ENCODE measurements at regions not wholly inside any gene's neighbourhood (a gene's known extent, or its start where the extent isn't known, plus 50 kb on each side); places are given as distances from the start of the nearest gene placed in this dataset.
A peak's percentile ranks its signal among the peaks of the same experiment; 100 is the strongest.

GRCh38 chr2:14182227-14182946, 450.1 kb upstream of the LRATD1 start:
- no peak for ATAC-seq (replicated peaks in 6 of 8)
- Histone ChIP-seq H3K27ac (no peak overlapping the region), H3K4me1 (replicated peaks in 1 of 2) (no peaks in the 10 kb centered on the region), H3K4me3 (no peak overlapping the region)
- in situ Hi-C loops (cut with MboI; ENCODE audit: low pct_unique_long_range_greater_than_20kb in 2 of 9, low sequenced_read_pairs in 9 of 9, unreplicated experiment in 9 of 9) = no loop called here
- 80 to 100% (median 89%) methylated on average over 1 to 13 of the region's 16 CpGs; no CpG with 5 or more reads in 7 of the 10 experiments for WGBS, 10 experiments

GRCh38 chr2:14185906-14186305, 446.6 kb upstream of the LRATD1 start:
- Histone ChIP-seq H3K27ac (no peak overlapping the region), H3K4me3 (no peak overlapping the region), H3K4me1 (replicated peaks in 1 of 2) (peaks cover 0 to 9% of the 10 kb centered on the region in 2 donors)
- 0 to 100% (median 64%) methylated on average over 1 to 2 of the region's 2 CpGs; no CpG with 5 or more reads in 2 of the 10 experiments for WGBS, 10 experiments
- in situ Hi-C loops (cut with MboI; ENCODE audit: low pct_unique_long_range_greater_than_20kb in 2 of 9, low sequenced_read_pairs in 9 of 9, unreplicated experiment in 9 of 9) = no loop called here
- ATAC-seq (replicated peaks in 6 of 8) = peak in 2 of 8 experiments; percentile 62 to 71

DNA sequence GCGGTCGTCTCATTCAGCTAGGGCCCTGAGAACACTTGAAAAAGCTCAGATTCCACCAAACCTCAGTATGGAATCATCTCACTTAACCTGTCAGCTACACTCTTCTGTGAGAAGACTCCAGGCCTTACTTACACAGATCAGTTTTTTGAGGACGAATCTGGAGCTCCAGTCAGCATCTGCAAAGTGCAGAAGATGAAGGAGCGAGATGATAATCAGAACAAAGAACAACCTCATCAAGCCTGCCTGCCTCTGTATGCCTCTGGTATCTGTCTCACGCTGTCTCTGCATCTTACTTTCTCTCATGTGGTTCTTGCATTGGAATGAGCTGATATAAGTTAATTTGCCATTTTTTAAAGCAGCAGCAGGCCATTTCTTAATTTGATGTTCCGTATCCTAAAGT, 444.1 kb upstream of the LRATD1 start:
- in situ Hi-C loops (cut with MboI; ENCODE audit: low pct_unique_long_range_greater_than_20kb in 2 of 9, low sequenced_read_pairs in 9 of 9, unreplicated experiment in 9 of 9) = no loop called here
- Histone ChIP-seq H3K4me3 (no peak overlapping the region), H3K4me1 (replicated peaks in 1 of 2) (peaks cover 0 to 9% of the 10 kb centered on the region in 2 donors), H3K27ac (no peak overlapping the region)
- no peak for ATAC-seq (replicated peaks in 6 of 8)
- 8 to 100% (median 70%) methylated on average over 1 to 6 of the region's 6 CpGs for WGBS, 10 experiments

GRCh38 chr2:14189929-14190328, 442.6 kb upstream of the LRATD1 start:
- H3K27ac ChIP-seq = no peak overlapping the region
- ATAC-seq (replicated peaks in 6 of 8) = no peak
- WGBS, 10 experiments = 0 to 83% (median 53%) methylated on average over 1 to 2 of the region's 2 CpGs; no CpG with 5 or more reads in 3 of the 10 experiments
- peaks cover 0 to 9% of the 10 kb centered on the region in 2 donors for H3K4me1 ChIP-seq (replicated peaks in 1 of 2)
- H3K4me3 ChIP-seq = no peak overlapping the region
- in situ Hi-C loops (cut with MboI; ENCODE audit: low pct_unique_long_range_greater_than_20kb in 2 of 9, low sequenced_read_pairs in 9 of 9, unreplicated experiment in 9 of 9) = no loop called here

- Histone ChIP-seq H3K27ac (no peak overlapping the region), H3K4me1 (replicated peaks in 1 of 2) (peaks cover 0 to 5% of the 10 kb centered on the region in 2 donors), H3K4me3 (no peak overlapping the region)
- in situ Hi-C loops (cut with MboI; ENCODE audit: low pct_unique_long_range_greater_than_20kb in 2 of 9, low sequenced_read_pairs in 9 of 9, unreplicated experiment in 9 of 9) = no loop called here
- WGBS, 10 experiments = 0 to 100% (median 97%) methylated on average over 1 of the region's 1 CpG; no CpG with 5 or more reads in 4 of the 10 experiments
- no peak for ATAC-seq (replicated peaks in 6 of 8)
These were observed 438.3 kb upstream of the LRATD1 start for GRCh38 chr2:14194233-14194632.

DNA sequence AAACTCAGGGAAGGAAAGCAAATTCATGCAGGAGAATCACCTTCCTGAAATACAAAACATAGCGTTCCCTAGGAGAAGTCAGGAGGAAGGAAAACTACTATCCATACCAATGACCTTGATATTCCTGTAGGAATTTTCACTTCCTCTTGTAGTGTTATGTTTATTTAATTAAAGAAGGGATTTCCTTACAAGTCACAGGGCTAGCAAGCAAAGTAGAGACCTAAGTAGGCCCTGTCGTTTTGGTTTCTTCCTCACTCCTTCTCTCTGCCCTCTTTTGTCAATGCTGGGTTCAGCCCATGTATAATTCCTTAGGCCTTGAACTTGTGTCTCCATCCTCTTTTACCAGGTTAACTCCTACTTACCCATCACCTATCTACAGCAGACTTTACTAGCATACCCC, 435.2 kb upstream of the LRATD1 start:
- Histone ChIP-seq H3K4me1 (replicated peaks in 1 of 2) (no peaks in the 10 kb centered on the region), H3K27ac (no peak overlapping the region), H3K4me3 (no peak overlapping the region)
- ATAC-seq (replicated peaks in 6 of 8) = no peak
- 0 to 100% (median 35%) methylated on average over 1 to 2 of the region's 2 CpGs; no CpG with 5 or more reads in 2 of the 10 experiments for WGBS, 10 experiments
- in situ Hi-C loops (cut with MboI; ENCODE audit: low pct_unique_long_range_greater_than_20kb in 2 of 9, low sequenced_read_pairs in 9 of 9, unreplicated experiment in 9 of 9) = no loop called here

DNA sequence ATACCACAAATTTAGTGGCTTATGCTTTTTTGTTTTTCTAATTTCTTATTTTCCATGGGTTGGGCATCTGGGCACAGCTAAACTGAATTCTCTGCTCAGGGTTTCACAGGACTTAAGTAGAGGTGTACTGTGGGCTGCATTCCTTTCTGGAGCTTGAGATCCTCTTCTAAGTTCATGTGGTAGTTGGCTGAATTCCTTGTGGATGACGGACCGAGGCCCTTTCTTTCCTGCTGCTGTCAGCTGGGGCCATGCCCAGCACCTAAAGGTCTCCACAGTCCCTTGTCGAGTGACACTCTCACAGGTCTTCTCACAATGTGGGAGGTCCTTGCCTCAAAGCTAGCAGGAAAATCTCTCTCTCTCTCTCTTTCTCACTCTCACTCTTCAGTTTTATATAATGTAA, 433.5 kb upstream of the LRATD1 start:
- no peak for ATAC-seq (replicated peaks in 6 of 8)
- Histone ChIP-seq H3K4me3 (no peak overlapping the region), H3K4me1 (replicated peaks in 1 of 2) (no peaks in the 10 kb centered on the region), H3K27ac (no peak overlapping the region)
- in situ Hi-C loops (cut with MboI; ENCODE audit: low pct_unique_long_range_greater_than_20kb in 2 of 9, low sequenced_read_pairs in 9 of 9, unreplicated experiment in 9 of 9) = no loop called here
- WGBS, 10 experiments = 0 to 80% (median 46%) methylated on average over 1 to 3 of the region's 3 CpGs; no CpG with 5 or more reads in 1 of the 10 experiments

- Histone ChIP-seq H3K4me1 (replicated peaks in 1 of 2) (peaks cover 3 to 12% of the 10 kb centered on the region in 2 donors), H3K4me3 (no peak overlapping the region), H3K27ac (no peak overlapping the region)
- WGBS, 10 experiments = 0 to 100% (median 60%) methylated on average over 1 to 3 of the region's 3 CpGs
- in situ Hi-C loops (cut with MboI; ENCODE audit: low pct_unique_long_range_greater_than_20kb in 2 of 9, low sequenced_read_pairs in 9 of 9, unreplicated experiment in 9 of 9) = no loop called here
- no peak for ATAC-seq (replicated peaks in 6 of 8)
These were observed 413.2 kb upstream of the LRATD1 start for GRCh38 chr2:14219306-14219705.

GRCh38 chr2:14220101-14220500, 412.4 kb upstream of the LRATD1 start:
- 0 to 100% (median 29%) methylated on average over 1 of the region's 1 CpG; no CpG with 5 or more reads in 3 of the 10 experiments for WGBS, 10 experiments
- in situ Hi-C loops (cut with MboI; ENCODE audit: low pct_unique_long_range_greater_than_20kb in 2 of 9, low sequenced_read_pairs in 9 of 9, unreplicated experiment in 9 of 9) = no loop called here

DNA sequence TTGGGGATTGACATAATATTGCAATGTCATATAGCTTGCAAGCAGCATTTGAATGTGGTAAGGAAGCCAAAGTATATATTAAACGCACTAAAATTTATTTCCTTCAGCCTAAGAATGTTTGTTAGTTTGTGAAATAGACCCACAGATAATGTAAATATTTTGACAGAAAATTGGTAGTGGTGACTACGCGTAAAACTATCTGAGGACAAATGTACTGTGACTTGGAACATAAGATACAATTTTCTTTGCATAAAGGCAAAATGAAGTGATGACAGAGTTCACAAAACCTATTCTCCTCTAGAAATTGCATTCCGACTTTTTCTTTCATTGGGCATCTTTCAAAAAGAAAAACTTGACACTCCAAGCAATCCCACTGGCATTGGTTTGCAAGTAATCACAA, 411.1 kb upstream of the LRATD1 start:
- peaks cover 3 to 12% of the 10 kb centered on the region in 2 donors for H3K4me1 ChIP-seq (replicated peaks in 1 of 2)
- H3K4me3 ChIP-seq = no peak overlapping the region
- in situ Hi-C loops (cut with MboI; ENCODE audit: low pct_unique_long_range_greater_than_20kb in 2 of 9, low sequenced_read_pairs in 9 of 9, unreplicated experiment in 9 of 9) = no loop called here
- WGBS, 10 experiments = 20 to 77% (median 55%) methylated on average over 2 to 4 of the region's 4 CpGs; no CpG with 5 or more reads in 1 of the 10 experiments
- ATAC-seq (replicated peaks in 6 of 8) = no peak
- no peak overlapping the region for H3K27ac ChIP-seq

More at GRCh38 chr2:14220101-14220500, 412.4 kb upstream of the LRATD1 start:
- no peak for ATAC-seq (replicated peaks in 6 of 8)
- H3K27ac ChIP-seq = no peak overlapping the region
- no peak overlapping the region for H3K4me3 ChIP-seq
- H3K4me1 ChIP-seq (replicated peaks in 1 of 2) = peaks cover 3 to 12% of the 10 kb centered on the region in 2 donors

DNA sequence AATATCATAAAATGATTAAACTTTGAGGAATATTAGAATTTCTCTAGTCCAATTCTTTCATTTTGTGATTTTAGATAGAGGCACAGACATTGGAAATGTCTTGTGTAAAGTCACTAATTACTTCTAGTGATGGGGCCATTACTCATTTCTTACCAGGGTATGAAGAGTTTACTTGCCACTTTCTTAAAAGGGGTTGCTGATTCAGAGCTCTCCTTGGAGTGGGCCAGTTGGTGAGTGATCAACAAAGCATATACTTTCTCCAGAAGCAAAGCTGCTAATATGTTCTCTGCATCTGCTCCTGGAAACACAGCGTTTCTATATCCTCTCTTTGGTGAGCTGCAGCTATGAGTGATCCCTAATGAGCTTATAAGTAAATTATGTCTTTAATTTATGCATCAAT, 408.9 kb upstream of the LRATD1 start:
- 0 to 88% (median 50%) methylated on average over 1 of the region's 1 CpG; no CpG with 5 or more reads in 3 of the 10 experiments for WGBS, 10 experiments
- Histone ChIP-seq H3K27ac (no peak overlapping the region), H3K4me3 (no peak overlapping the region), H3K4me1 (replicated peaks in 1 of 2) (peaks cover 3 to 11% of the 10 kb centered on the region in 2 donors)
- no peak for ATAC-seq (replicated peaks in 6 of 8)
- in situ Hi-C loops (cut with MboI; ENCODE audit: low pct_unique_long_range_greater_than_20kb in 2 of 9, low sequenced_read_pairs in 9 of 9, unreplicated experiment in 9 of 9) = no loop called here

DNA sequence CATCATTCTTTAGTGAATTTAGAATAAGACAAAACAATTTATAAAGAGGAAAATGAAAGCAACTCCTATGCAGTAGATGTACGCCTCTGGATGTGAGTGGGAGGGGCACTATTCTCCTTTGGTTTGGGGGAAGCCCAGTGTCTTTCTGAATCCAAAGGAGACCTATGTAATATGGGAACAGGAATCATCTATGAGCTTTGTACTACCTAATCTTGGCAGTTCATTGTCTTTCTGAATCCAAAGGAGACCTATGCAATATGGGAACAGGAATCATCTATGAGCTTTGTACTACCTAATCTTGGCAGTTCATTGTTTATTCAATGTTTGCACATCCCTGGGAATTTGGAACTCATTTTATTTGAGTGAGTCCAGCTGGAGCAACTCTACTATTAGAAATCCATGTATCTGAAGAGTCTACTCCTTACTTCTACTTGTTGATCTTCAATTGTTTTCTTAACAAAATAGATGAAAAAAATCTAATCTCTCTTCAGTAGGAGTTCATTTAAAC, 401.1 kb upstream of the LRATD1 start:
- 82 to 100% (median 100%) methylated on average over 1 of the region's 1 CpG; no CpG with 5 or more reads in 6 of the 10 experiments for WGBS, 10 experiments
- Histone ChIP-seq H3K4me1 (replicated peaks in 1 of 2) (peaks cover 8 to 18% of the 10 kb centered on the region in 2 donors), H3K27ac (no peak overlapping the region), H3K4me3 (no peak overlapping the region)
- in situ Hi-C loops (cut with MboI; ENCODE audit: low pct_unique_long_range_greater_than_20kb in 2 of 9, low sequenced_read_pairs in 9 of 9, unreplicated experiment in 9 of 9) = no loop called here
- no peak for ATAC-seq (replicated peaks in 6 of 8)

DNA sequence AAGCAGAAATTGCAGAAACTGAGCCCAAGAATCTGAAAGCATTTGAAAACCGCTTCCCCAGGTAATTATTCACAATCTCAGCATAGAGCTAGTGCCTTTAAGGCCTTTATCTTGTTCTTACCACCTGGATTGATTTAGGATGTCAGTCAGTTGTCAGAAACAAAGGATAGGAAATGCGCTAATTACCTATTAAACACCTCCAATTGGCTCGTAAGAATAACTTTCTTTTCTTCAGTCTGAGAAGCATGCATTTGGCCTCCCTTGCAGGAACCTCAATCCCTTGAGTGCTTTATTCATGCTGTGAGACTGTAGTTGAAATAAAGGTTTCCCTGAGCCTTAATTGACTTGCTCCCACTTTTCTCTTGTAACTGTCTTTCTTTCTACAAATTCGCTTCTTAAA, 400.3 kb upstream of the LRATD1 start:
- WGBS, 10 experiments = 0 to 89% (median 73%) methylated on average over 1 to 4 of the region's 4 CpGs; no CpG with 5 or more reads in 1 of the 10 experiments
- in situ Hi-C loops (cut with MboI; ENCODE audit: low pct_unique_long_range_greater_than_20kb in 2 of 9, low sequenced_read_pairs in 9 of 9, unreplicated experiment in 9 of 9) = no loop called here
- H3K4me1 ChIP-seq (replicated peaks in 1 of 2) = peaks cover 8 to 18% of the 10 kb centered on the region in 2 donors
- H3K27ac ChIP-seq = no peak overlapping the region
- H3K4me3 ChIP-seq = no peak overlapping the region
- ATAC-seq (replicated peaks in 6 of 8) = no peak
